ENCODE measurements at regions not wholly inside any gene's neighbourhood (a gene's known extent, or its start where the extent isn't known, plus 50 kb on each side); places are given as distances from the start of the nearest gene placed in this dataset.

DNA sequence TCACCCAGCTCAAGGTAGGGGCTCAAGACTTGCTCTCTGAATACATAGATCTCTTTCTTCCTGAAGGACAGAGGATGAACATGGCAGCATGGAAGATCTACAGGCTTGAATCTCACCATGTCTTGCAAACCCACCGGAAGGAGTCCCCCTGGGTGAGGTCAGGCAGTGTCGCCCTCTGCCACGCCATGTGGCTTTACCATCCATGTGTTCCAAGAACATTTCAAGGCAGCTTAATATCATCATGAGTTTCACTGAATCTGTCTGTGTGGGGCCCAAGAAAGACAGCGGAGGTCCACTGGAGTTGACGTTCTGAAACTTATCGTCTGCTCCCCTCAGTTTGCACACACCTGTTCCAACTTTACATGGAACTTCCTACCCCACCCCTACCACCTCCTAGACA is 1202.6 kb downstream of the TBC1D22A start:
- DNase-seq (ENCODE audit: extremely low read depth, low read depth) = no peak
- TF ChIP-seq, protein P1, sequence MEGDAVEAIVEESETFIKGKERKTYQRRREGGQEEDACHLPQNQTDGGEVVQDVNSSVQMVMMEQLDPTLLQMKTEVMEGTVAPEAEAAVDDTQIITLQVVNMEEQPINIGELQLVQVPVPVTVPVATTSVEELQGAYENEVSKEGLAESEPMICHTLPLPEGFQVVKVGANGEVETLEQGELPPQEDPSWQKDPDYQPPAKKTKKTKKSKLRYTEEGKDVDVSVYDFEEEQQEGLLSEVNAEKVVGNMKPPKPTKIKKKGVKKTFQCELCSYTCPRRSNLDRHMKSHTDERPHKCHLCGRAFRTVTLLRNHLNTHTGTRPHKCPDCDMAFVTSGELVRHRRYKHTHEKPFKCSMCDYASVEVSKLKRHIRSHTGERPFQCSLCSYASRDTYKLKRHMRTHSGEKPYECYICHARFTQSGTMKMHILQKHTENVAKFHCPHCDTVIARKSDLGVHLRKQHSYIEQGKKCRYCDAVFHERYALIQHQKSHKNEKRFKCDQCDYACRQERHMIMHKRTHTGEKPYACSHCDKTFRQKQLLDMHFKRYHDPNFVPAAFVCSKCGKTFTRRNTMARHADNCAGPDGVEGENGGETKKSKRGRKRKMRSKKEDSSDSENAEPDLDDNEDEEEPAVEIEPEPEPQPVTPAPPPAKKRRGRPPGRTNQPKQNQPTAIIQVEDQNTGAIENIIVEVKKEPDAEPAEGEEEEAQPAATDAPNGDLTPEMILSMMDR (IDR thresholded peaks at IDR 0.05; ENCODE audit: low read depth, low read length) = no peak

DNA sequence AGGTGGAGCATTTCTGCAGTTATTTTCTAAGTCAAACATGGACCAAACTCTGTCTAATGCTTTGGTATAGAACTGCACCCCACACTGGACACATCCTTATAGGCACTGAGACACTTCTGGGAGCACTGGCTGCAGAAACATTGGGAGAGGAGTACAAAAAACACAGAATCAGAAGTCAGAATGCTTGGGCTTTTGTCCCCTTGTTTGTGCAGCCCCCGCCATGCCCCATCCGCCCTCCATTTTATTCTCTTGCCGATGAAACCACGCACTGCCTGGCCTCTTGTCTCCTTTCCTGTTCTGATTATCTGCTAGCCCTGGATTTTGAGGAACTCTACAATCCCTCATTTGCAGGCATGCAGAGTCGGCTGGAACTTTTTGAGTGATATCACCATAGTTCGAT is 1201.2 kb downstream of the TBC1D22A start:
- DNase-seq (ENCODE audit: extremely low read depth, low read depth) = no peak
- TF ChIP-seq, protein P1 (IDR thresholded peaks at IDR 0.05; ENCODE audit: low read depth, low read length) = no peak

DNA sequence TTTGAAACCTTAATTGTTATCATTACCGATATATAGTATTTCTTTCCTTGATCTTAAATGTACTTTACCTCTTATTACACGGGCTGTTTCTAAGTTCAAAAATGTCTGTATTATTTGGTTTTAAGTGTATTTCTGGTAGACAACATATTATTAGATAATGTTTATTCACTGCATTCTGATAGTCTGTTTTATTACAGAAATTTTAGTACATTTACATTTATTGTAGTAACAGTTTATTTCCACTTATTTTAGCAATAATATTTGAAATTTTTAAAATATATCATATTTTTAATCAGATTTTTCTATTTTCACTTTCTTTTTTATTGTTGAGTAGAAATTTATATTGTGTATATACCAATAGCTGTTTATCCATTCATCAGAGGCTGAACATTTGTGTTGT is 1195.2 kb downstream of the TBC1D22A start:
- TF ChIP-seq, protein P1 (IDR thresholded peaks at IDR 0.05; ENCODE audit: low read depth, low read length) = no peak
- DNase-seq (ENCODE audit: extremely low read depth, low read depth) = no peak

DNA sequence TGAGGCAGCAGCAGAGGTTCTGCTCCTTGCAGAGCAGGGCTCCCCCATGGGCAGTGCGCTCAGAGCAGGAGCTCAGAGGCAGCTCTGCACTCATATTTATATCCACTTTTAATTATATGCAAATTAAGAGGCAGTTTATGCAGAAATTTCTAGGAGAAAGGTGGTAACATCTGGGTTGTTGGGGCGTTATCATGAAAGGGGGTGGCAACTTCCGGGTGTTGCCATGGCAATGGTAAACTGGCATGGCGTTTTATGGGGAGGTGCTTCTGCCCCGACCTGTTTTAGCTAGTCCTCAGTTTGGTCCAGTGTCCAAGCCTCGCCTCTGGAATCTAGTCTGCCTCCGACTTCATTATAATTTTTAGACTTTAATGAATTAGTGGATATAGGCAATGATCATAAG is 1191.7 kb downstream of the TBC1D22A start:
- TF ChIP-seq, protein P1 (IDR thresholded peaks at IDR 0.05; ENCODE audit: low read depth, low read length) = no peak
- DNase-seq (ENCODE audit: extremely low read depth, low read depth) = no peak

DNA sequence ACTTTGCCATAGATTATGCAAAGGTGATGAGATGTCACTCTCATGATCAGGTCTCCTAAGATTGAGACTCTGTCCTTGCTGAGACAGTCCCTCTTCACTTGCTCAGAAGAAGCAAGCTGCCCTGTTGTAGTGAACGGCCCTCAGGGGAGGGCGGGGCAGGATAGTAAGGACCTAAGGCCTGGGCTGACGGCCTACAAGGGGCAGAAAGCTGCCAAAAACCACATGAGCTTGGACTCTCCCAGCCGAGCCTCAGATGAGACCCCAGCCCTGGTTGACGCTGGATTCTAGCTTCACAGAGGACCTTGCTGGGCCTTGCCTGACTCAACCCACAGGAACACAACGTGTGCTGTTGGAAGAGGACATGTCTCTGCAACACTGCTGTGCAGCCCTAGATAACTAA is 1182.5 kb downstream of the TBC1D22A start:
- TF ChIP-seq, protein P1 (IDR thresholded peaks at IDR 0.05; ENCODE audit: low read depth, low read length) = no peak
- no peak for DNase-seq (ENCODE audit: extremely low read depth, low read depth)

DNA sequence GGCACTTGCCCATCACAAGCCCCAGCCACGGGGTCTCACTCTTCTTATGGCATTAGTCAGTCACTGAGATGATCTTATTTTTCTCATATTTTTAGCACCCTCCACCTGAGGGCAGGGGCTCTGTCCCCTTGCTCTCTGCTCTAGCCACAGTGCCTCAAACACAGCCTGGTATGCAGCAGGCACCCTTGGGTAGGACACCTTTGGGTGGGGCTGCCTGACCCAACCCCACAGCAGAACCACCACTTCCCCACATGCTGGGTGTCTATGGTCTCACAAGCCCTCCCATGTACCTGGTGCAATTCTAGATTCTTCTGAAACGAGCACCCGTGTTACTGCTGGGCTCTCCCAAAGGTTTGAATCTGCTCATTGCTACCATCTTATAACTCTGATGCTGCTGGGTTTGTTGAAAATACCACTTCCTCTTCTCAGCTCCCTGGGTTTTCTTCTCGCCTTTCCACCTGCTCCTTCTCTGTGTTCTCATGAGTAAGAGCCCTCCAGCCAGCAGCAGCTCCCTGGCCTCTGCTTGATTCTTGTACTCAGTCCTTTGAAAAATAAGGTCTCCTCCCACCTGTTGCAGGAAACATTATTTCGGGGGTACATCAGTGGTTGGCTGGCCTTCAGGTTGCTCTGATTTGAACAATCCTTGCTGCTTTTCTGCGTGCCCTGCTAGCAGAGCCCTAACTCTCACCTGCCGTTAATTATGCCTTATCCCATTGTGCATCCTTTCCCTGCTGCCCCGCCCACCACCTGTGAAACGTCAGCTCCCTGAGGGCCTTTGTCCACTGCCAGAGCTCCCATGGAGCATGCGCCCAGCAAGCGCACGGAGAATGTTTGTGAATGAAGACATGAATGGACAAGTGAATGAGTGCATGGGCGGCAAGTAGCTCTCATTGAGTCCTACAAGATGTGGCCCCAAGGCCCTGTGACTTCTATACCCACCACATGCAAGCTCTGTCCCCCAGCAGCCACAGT is 1181.6 kb downstream of the TBC1D22A start:
- no peak for DNase-seq (ENCODE audit: extremely low read depth, low read depth)
- TF ChIP-seq, protein P1 (IDR thresholded peaks at IDR 0.05; ENCODE audit: low read depth, low read length) = no peak

DNA sequence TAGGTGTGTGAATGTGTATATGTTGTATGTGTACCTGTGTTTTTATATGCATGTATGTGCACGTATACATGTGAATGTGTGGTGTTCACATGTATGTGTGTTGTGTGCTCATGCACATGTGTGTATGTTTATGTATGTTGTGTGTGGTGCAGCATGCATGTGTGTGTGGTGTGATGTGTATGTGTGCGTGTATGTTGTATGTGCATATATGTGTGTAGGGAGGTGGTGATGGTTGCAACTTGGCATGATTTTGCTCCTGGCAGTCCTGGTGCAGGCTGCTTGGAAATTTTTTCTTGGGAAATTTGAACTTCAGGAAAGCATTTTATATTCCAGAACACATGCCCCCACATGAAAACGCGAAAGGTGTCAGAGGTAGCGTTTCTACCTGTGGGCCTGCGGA is 1177.8 kb downstream of the TBC1D22A start:
- no peak for DNase-seq (ENCODE audit: extremely low read depth, low read depth)
- TF ChIP-seq, protein P1 (IDR thresholded peaks at IDR 0.05; ENCODE audit: low read depth, low read length) = no peak
